ENCODE measurements at regions not wholly inside any gene's neighbourhood (a gene's known extent, or its start where the extent isn't known, plus 50 kb on each side); places are given as distances from the start of the nearest gene placed in this dataset.
"Not testable (repeated sequence)": the region's sequence is repeated elsewhere in the genome, so short reads cannot be mapped to it uniquely, and the experiment has no call there.

GRCh38 chr7:66539902-66540375, 88.7 kb upstream of the KCTD7 start:
- Histone ChIP-seq H3K4me1 (ENCODE audit: control insufficient read depth in 1 of 2, low read depth in 2 of 2) (peaks cover 0 to 5% of the 10 kb centered on the region in 2 donors), H3K36me3 (peaks cover 7% of the 10 kb centered on the region), H3K4me3 (no peak overlapping the region), H3K27me3 (replicated peaks; ENCODE audit: insufficient read depth) (no peaks in the 10 kb centered on the region), H3K27ac (no peak overlapping the region), H3K9me3 (no peaks in the 10 kb centered on the region)
- ATAC-seq (ENCODE audit: insufficient number of reproducible peaks, low FRiP score, low read depth) (no peak), DNase-seq (ENCODE audit: low spot score) (no peak)
- TF ChIP-seq, protein P1, sequence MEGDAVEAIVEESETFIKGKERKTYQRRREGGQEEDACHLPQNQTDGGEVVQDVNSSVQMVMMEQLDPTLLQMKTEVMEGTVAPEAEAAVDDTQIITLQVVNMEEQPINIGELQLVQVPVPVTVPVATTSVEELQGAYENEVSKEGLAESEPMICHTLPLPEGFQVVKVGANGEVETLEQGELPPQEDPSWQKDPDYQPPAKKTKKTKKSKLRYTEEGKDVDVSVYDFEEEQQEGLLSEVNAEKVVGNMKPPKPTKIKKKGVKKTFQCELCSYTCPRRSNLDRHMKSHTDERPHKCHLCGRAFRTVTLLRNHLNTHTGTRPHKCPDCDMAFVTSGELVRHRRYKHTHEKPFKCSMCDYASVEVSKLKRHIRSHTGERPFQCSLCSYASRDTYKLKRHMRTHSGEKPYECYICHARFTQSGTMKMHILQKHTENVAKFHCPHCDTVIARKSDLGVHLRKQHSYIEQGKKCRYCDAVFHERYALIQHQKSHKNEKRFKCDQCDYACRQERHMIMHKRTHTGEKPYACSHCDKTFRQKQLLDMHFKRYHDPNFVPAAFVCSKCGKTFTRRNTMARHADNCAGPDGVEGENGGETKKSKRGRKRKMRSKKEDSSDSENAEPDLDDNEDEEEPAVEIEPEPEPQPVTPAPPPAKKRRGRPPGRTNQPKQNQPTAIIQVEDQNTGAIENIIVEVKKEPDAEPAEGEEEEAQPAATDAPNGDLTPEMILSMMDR (IDR thresholded peaks at IDR 0.05) = no peak

DNA sequence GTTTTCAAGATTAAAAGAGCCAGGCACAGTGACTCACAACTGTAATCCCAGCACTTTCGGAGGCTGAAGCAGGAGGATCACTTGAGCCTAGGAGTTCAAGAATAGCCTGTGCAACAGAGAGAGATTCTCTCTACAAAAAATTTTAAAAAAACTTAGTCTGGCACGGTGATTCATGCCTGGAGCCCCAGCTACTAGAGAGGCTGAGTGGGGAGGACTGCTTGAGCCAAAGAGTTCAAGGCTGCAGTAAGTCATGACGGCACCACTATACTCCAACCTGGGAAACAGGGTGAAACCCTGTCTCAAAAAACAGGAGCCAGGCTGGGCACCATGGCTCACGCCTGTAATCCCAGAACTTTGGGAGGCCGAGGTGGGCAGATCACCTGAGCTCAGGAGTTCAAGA, 86.6 kb upstream of the KCTD7 start:
- no peak for DNase-seq (ENCODE audit: low spot score)

DNA sequence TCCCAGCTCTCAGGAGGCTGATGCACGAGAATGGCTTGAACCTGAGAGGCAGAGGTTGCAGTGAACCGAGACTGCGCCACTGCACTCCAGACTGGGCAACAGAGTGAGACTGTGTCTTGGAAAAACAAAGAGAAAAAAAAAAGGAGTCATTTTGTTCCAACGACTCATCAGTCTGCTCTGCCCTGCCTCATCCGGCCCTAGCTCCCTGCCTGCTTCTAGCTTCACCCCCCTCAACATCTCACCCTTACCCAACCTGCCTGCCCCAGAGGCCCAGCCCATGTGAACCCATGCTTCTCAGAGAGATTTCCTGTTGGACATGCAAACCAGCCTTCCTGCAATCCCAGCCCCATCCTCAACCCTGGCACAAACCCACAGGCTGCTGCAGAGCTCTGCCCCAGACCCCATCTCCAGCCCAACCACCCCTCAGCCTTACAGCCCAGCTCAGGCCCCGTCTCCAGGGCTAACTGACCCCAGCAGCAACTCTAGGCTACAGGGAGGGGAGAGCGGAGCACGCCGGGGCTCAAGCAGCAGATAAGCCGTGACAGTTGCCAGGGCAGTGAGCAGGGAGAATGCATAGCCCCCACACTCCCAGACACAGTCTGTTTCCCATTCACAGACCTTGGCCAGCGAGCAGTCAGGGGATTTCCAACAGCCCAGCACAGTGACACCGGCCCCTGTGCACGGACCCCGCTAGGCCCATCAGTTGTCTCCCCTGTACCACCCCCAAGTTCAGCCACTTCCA, 86.0 kb upstream of the KCTD7 start:
- no peak for ATAC-seq (ENCODE audit: insufficient number of reproducible peaks, low FRiP score, low read depth)

More for the DNA sequence above, 86.6 kb upstream of the KCTD7 start:
- H3K4me1 ChIP-seq (ENCODE audit: control insufficient read depth in 1 of 2, low read depth in 2 of 2) = peaks cover 0 to 5% of the 10 kb centered on the region in 2 donors
- peaks cover 7% of the 10 kb centered on the region for H3K36me3 ChIP-seq
- H3K27me3 ChIP-seq (replicated peaks; ENCODE audit: insufficient read depth) = no peaks in the 10 kb centered on the region
- H3K27ac ChIP-seq = no peak overlapping the region
- TF ChIP-seq, protein P1 (IDR thresholded peaks at IDR 0.05) = no peak
- no peak for ATAC-seq (ENCODE audit: insufficient number of reproducible peaks, low FRiP score, low read depth)
- H3K4me3 ChIP-seq = no peak overlapping the region
- H3K9me3 ChIP-seq = no peaks in the 10 kb centered on the region

GRCh38 chr7:66549466-66549865, 79.2 kb upstream of the KCTD7 start:
- TF ChIP-seq, protein P1 (IDR thresholded peaks at IDR 0.05) = no peak

More for the DNA sequence above, 86.0 kb upstream of the KCTD7 start:
- Histone ChIP-seq H3K4me3 (no peak overlapping the region), H3K27me3 (replicated peaks; ENCODE audit: insufficient read depth) (no peaks in the 10 kb centered on the region), H3K36me3 (peaks cover 7% of the 10 kb centered on the region), H3K9me3 (no peaks in the 10 kb centered on the region), H3K4me1 (ENCODE audit: control insufficient read depth in 1 of 2, low read depth in 2 of 2) (peaks cover 0 to 5% of the 10 kb centered on the region in 2 donors), H3K27ac (no peak overlapping the region)
- TF ChIP-seq, protein P1 (IDR thresholded peaks at IDR 0.05) = no peak
- no peak for DNase-seq (ENCODE audit: low spot score)

GRCh38 chr7:66553001-66553400, 75.7 kb upstream of the KCTD7 start:
- H3K4me1 ChIP-seq (ENCODE audit: control insufficient read depth in 1 of 2, low read depth in 2 of 2) = peaks cover 0 to 8% of the 10 kb centered on the region in 2 donors
- DNase-seq (ENCODE audit: low spot score) (no peak), ATAC-seq (ENCODE audit: insufficient number of reproducible peaks, low FRiP score, low read depth) (no peak)
- TF ChIP-seq, protein P1 (IDR thresholded peaks at IDR 0.05) = no peak
- H3K9me3 ChIP-seq = no peaks in the 10 kb centered on the region
- H3K4me3 ChIP-seq = no peak overlapping the region
- peaks cover 35% of the 10 kb centered on the region for H3K36me3 ChIP-seq
- H3K27ac ChIP-seq = no peak overlapping the region
- H3K27me3 ChIP-seq (replicated peaks; ENCODE audit: insufficient read depth) = no peaks in the 10 kb centered on the region

More at GRCh38 chr7:66549466-66549865, 79.2 kb upstream of the KCTD7 start:
- DNase-seq (ENCODE audit: low spot score) = no peak
- Histone ChIP-seq H3K36me3 (peaks cover 42% of the 10 kb centered on the region), H3K4me3 (no peak overlapping the region), H3K27me3 (replicated peaks; ENCODE audit: insufficient read depth) (no peaks in the 10 kb centered on the region), H3K27ac (no peak overlapping the region), H3K4me1 (ENCODE audit: control insufficient read depth in 1 of 2, low read depth in 2 of 2) (no peaks in the 10 kb centered on the region), H3K9me3 (no peaks in the 10 kb centered on the region)
- ATAC-seq (ENCODE audit: insufficient number of reproducible peaks, low FRiP score, low read depth) = no peak

GRCh38 chr7:66553675-66554074, 75.0 kb upstream of the KCTD7 start:
- not testable (repeated sequence) for H3K4me3 ChIP-seq; ATAC-seq (ENCODE audit: insufficient number of reproducible peaks, low FRiP score, low read depth); H3K27ac ChIP-seq; DNase-seq (ENCODE audit: low spot score); H3K9me3 ChIP-seq; H3K27me3 ChIP-seq (replicated peaks; ENCODE audit: insufficient read depth)
- peaks cover 0 to 11% of the 10 kb centered on the region in 2 donors for H3K4me1 ChIP-seq (ENCODE audit: control insufficient read depth in 1 of 2, low read depth in 2 of 2)
- H3K36me3 ChIP-seq = peaks cover 35% of the 10 kb centered on the region

DNA sequence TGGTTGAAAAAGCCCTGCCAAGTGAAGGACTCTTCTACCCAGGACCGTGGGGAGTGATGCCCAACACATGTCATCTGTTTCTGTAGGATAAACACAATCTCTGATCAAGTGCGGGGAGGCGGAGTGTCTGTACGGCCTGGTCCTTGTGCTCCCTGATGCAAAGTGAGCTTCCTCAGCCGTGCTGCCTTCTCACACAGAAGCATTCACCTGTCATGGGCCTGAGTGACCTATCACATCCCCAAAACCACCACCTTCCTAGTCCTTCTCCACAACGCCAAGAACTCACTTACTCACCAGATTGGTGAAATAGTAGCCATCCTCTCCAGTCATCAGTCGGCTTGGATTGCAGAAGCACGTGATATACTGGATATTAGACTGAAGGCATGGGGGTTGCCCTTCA, 74.4 kb upstream of the KCTD7 start:
- not testable (repeated sequence) for DNase-seq (ENCODE audit: low spot score); ATAC-seq (ENCODE audit: insufficient number of reproducible peaks, low FRiP score, low read depth); H3K9me3 ChIP-seq; H3K27me3 ChIP-seq (replicated peaks; ENCODE audit: insufficient read depth); H3K4me3 ChIP-seq
- H3K4me1 ChIP-seq (ENCODE audit: control insufficient read depth in 1 of 2, low read depth in 2 of 2) = peaks cover 0 to 11% of the 10 kb centered on the region in 2 donors
- peaks cover 34% of the 10 kb centered on the region for H3K36me3 ChIP-seq
- H3K27ac ChIP-seq = peak overlapping the region; percentile 8 to 43

All from thoracic aorta (tissue), 2 donors.